T1000 (cell line): ENCODE measurements at regions not wholly inside any gene's neighbourhood (a gene's known extent, or its start where the extent isn't known, plus 50 kb on each side); places are given as distances from the start of the nearest gene placed in this dataset.

Source experiments
- DNase-seq: peaks from one replicate; lab custom pipeline; 2025; ENCODE audit warnings: mixed read lengths; lab: John Stamatoyannopoulos, UW

DNA sequence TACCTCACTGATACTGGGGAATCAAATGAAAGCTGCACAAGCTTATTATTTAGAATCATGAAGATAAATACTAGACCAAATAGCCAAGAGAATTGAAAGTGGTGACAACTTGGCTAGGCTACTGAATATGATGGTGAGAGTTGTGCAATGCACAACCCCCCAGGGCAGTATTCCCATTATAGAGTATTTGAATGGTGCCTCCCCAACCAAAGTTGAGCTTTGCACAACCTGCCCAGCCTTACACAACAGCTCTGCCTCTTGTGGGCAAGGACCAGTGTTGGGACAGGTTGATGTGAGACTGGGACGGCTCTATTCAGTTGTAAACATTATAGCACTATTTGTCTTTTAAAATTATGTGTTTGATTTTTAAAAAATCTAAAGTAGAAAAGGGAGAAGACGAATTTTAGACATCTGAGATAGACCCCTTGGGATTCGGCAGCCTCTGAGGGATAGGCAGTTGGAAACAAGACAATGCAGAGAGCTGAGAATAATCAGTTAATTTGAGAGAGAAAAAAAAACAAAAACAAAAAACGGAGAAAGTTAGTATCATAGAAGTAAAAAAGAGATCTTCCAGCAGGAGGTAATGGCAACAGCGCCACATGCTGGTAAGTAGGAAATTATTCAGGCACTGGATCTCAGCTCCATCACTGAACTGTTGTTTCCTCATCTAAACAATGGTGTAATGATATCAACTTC is 91.0 kb upstream of the KCNA3 start:
- no peak for DNase-seq

DNA sequence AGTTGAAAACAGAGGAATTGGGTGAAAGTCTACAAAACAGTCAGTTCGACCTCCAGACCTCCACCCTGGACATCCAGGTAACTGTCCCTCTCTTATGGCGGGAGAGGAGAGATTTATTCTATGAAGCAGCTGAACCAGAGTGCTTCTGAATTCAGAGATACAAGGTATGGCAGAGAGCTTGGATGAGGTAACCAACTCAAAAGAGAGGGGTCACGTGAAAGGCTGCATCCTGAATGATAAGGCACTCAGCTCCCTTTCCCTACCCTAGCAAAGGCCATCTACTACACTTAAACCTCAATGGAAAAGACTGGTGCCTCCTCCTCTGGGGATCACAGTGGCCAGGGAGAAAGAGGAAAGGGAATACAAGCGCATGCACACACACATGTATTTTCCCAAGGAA is 88.4 kb upstream of the KCNA3 start:
- no peak for DNase-seq

GRCh38 chr1:110760321-110760720 is 85.6 kb upstream of the KCNA3 start:
- no peak for DNase-seq

DNA sequence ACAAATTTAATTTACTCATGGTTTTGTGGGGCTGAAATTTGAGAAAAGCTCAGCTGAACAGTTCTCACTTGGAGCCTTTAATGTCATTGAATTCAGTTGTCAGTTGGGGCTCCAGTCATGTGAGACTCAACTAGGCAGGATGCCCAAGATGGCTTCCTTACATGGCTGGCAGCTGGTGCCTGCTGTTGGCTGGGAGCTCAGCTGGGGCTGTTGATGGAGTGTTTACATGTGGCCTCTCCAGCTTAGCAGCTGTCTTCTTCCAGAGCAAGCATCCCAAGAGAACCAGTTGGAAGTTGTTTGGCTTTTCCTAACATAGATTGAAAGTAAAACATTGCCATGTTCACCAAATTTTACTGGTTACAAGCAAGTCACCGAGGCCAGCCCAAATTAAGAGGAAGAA is 81.8 kb upstream of the KCNA3 start:
- no peak for DNase-seq

GRCh38 chr1:110752941-110753725 is 78.4 kb upstream of the KCNA3 start:
- DNase-seq, result no peak

GRCh38 chr1:110750562-110750961 is 75.8 kb upstream of the KCNA3 start:
- no peak for DNase-seq

GRCh38 chr1:110749960-110750359 is 75.2 kb upstream of the KCNA3 start:
- no peak for DNase-seq

- DNase-seq, result peak; percentile 3
Measured at GRCh38 chr1:110746644-110747259, 72.0 kb upstream of the KCNA3 start.

- DNase-seq, result no peak
Measured at GRCh38 chr1:110743397-110743796, 68.7 kb upstream of the KCNA3 start.

GRCh38 chr1:110736900-110737605 is 62.3 kb upstream of the KCNA3 start:
- DNase-seq, result no peak

GRCh38 chr1:110734133-110734680 is 59.5 kb upstream of the KCNA3 start:
- DNase-seq, result no peak

DNA sequence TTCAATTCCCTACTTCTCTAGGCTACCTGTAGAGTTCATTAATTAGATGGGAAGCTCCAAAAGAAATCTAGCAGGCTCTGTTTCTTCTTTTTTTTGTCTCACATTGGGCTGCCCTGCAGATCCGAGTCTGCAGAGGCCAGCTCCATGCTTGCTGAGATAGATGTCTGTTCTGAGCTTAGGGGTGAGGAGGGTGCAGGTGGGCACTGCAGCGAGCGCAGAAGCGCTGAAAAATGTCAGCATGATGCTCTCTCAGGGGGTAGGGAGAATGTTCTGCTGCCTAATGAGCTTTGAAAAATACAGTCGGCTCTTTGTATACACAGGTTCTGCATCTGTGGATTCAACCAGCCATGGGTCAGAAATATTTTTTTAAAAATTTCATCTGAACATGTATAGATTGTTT is 56.8 kb upstream of the KCNA3 start:
- DNase-seq, result no peak

DNA sequence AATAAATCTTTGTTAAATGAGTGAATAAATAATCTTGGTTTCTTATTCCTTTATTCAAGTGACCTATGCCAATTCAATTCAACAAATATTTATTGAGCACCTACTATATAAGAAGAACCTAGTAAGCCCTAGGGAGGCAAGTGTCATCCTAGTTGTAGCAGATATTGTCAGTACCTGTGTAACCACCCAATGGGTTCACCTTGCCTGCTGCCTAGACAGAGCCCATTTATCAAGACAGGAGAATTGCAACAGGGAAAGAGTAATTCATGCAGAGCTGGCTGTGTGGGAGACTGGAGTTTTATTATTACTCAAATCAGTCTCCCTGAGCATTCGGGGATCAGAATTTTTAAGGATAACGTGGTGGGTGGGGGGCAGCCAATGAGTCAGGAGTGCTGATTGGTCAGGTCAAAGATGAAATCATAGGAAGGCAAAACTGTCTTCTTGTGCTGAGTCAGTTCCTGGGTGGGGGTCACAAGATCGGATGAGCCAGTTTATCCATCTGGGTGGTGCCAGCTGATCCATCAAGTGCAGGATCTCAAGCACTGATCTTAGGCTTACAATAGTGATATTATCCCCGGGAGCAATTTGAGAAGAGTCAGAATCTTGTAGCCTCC is 53.8 kb upstream of the KCNA3 start:
- no peak for DNase-seq

- DNase-seq, result no peak
Measured at GRCh38 chr1:110727246-110727645, 52.5 kb upstream of the KCNA3 start.

DNA sequence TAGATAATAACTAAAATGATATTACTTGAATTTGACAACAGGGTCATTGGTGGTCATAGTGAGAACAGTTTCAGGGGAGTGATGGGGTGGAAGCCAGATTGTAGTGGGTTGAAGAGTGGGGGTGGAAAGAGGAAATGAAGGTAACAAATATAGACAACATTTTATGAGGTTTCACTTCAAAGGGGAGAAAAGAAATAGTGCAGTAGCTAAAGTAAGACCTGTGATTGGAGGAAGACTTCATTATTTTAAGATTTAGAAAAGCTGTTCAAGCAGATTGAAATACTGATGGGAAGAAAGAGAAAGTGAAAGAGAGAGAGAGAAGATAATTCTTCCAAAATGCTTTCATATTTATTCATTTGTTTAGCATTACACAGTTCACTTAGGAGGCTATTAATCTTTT is 52.0 kb upstream of the KCNA3 start:
- no peak for DNase-seq
